ENCODE measurements at regions not wholly inside any gene's neighbourhood (a gene's known extent, or its start where the extent isn't known, plus 50 kb on each side); places are given as distances from the start of the nearest gene placed in this dataset.

- no peak for DNase-seq
These were observed 51.4 kb upstream of the KANK4 start for GRCh38 chr1:62370594-62370993.

- DNase-seq = no peak
These were observed 52.1 kb upstream of the KANK4 start for GRCh38 chr1:62371375-62371774.

- DNase-seq = no peak
These were observed 54.0 kb upstream of the KANK4 start for GRCh38 chr1:62373221-62373620.

GRCh38 chr1:62377043-62377562, 57.9 kb upstream of the KANK4 start:
- no peak for DNase-seq

GRCh38 chr1:62380181-62380580, 56.7 kb upstream of the USP1 start:
- no peak for DNase-seq

- DNase-seq = no peak
These were observed 54.8 kb upstream of the USP1 start for GRCh38 chr1:62381831-62382657.

GRCh38 chr1:62382658-62382955, 54.2 kb upstream of the USP1 start:
- no peak for DNase-seq

- DNase-seq = peak; percentile 45
These were observed 52.4 kb upstream of the USP1 start for GRCh38 chr1:62384276-62385005.

GRCh38 chr1:62385923-62386322, 50.9 kb upstream of the USP1 start:
- no peak for DNase-seq

- DNase-seq = no peak
These were observed 50.3 kb upstream of the USP1 start for GRCh38 chr1:62386351-62387121.
